NCI-H187 (cell line): ENCODE measurements at regions not wholly inside any gene's neighbourhood (a gene's known extent, or its start where the extent isn't known, plus 50 kb on each side); places are given as distances from the start of the nearest gene placed in this dataset.

ENCODE experiments used
- DNase-seq, 2 experiments: peaks; one replicate each; lab custom pipeline; 2025; lab: John Stamatoyannopoulos, UW

DNA sequence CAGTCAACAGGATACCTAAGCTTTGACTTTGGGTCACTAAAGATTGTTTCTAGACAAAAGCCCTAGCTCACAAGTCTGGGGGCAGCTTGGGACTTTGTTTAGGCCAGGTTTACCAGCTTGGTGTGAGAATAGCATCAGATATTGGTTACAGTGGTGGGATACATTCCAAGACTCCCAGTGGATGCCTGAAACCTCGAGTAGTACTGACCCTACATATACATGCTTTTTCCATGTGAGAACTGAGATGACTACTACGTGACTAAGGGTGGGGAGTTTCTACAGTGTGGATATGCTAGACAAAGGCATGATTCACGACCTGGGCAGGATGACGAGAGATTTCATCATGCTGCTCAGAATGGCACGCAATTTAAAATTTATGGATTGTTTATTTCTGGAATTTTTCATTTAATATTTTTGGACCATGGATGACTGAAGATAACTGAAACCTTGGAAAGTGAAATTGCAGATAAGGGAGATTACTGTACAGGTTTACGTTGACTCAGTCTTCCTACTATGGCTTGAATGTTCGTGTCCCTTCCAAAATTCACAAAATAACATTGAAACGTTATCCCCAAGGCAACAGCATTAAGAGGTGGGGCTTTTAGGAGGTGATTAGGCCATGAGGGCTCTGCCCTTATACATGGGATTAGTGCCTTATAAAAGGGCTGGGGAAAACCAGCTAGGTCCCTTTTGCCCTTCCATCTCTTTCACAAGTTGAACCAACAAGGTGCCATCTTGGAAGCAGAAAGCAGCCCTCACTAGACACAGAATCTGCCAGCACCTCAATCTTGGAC, 50.2 kb upstream of the CTAGE1 start:
- DNase-seq, result no peak

DNA sequence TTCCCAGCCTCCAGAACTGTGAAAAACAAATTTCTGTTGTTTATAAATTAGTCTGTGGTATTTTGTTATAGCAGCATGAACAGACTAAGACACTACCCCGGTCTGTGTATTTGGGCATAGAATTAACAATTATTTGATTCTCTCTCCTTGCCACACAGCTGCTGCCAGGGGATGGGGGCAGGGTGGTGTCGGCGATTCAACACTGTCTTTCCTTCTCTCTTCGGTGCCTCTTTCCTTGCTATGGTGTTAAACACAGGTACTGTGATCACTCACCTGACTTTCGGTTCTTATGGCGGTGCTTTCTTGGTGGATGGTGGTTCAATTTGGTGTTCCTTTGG, 50.8 kb upstream of the CTAGE1 start:
- DNase-seq, result no peak

DNA sequence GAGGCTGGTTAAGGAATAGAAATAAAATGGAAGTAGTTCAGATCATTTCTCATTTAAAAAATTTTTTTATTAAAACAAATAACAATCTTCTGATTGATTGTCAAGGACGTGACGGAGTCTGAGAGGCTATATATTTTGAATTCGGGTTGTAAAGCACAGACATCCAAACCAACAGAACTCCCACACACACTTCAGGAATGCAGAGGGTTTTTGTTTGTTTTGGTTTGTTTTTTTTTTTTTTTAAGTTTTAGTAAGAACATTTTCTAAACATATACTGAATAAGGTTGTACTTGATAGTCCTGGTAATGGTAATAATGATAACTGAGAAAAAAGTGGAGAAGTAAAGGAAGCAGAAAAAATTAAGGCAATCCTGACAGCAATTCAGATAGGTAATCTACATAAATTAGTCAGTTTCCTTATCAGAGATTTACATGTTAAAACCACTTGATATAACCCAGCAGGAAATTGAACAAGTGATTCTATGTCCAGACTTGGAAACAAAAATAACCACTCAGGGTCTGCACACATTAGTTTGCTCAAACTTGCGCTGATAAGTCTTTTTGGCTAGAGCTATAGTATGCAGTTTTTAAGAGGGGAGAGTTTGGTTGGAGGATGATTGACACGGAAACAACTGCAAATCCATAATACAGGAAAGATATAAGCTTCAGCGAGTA, 51.5 kb upstream of the CTAGE1 start:
- no peak for DNase-seq

DNA sequence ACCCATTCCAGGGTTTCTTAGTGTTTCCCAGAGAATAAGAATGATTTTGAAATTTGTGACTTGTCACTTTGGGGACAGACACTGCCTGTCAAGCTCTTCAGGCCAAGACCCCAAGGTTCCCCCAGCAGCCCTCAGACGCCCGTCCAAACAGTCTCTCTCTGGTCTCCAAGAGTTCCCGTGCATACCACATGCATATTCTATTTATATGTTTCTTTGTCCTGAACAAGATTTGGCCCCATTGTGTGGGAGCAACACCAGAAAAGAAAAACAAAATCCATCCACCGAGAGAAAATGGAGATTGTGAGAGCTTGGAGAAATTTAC, 52.2 kb upstream of the CTAGE1 start:
- DNase-seq, result no peak

DNA sequence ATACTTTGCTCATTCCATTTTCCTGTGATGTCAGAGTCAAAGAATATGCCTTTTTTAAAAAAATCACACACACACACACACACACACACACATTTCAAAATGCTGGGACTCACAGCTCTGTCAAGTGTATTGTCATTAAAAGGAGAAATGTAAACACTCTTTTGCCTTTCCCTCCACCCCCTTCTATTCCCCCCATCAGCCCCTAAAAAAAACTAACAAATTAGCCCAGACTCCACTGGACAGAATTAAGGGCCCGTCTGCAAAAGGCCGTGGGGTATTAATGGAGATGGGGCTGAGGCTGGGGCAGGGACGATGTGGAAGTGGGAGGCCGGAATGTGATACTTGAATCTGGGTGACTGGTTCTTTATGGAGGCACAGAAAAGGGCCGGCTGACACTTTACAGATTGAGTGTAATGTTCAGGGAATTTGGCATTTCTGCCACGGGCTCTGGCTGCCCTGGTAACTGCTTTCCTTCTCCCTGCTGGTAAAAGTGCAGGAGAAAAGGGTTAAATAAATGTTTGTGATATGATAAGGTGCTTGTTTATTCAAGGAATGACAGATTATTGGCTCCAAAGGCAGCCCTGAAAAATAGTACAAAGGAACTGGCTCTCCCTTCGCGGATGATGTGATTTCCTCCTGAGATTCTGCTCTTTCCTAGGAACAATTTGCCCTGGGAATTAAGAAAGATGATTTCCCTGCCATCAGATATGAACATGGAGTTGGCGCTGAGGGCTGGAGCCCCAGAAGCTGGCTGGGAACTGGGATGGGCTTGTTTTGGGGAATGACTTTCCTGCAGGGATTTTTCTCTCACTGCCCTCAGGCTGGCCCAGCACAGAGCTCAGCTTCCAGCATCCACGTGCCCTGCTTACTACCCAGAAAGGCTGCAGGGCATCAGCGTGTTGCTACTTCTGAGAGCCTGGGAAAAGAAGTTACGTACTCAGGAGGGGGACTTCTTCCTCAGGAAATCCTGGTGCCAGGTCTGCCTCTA, 52.8 kb upstream of the CTAGE1 start:
- no peak for DNase-seq

DNA sequence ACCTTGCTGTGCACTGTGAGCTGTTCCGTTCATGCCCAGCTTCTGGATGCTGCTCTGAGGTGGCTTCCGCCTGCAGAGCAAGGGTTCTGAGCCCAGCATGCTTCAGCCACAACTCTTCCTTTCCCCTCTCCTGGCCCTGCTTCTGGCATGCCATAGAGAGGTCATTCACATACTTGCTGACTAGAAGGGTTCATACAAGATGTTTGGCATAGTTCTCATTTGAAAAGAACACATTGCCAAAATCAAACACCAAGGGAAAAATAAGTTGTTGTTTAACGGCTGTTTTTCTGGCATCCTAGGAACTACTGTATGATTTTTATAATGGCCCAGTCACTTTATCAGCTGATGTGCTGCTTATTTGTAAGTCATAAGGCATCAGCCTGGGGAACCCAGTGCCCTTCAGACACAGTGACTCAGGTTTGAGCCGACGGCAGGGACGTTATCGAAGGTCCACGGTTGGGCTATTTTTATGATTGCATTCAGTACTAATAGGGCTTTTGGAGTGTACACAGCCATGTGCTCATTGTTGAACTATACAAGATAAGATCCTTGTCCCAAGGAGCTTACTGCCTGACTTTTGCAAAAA, 53.9 kb upstream of the CTAGE1 start:
- no peak for DNase-seq

DNA sequence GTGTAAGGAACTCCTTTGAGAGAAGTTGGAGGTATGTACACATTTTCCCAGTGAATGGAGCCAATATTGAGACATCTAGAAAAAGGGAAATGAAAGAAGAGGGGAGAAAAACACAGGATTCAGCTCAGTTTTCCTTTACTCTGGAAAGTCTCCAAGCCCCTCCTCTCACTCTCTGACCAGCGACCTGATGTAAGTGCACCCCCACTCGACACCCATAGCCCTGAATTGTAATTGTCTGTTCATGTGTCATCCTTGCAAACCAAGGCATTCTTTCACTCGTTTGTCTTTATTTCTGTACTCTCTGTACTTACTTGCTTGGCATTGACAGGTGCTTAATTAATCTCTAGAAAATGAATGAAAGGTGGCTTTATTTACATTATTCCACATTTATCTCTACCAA, 55.7 kb upstream of the CTAGE1 start:
- DNase-seq, result no peak

DNA sequence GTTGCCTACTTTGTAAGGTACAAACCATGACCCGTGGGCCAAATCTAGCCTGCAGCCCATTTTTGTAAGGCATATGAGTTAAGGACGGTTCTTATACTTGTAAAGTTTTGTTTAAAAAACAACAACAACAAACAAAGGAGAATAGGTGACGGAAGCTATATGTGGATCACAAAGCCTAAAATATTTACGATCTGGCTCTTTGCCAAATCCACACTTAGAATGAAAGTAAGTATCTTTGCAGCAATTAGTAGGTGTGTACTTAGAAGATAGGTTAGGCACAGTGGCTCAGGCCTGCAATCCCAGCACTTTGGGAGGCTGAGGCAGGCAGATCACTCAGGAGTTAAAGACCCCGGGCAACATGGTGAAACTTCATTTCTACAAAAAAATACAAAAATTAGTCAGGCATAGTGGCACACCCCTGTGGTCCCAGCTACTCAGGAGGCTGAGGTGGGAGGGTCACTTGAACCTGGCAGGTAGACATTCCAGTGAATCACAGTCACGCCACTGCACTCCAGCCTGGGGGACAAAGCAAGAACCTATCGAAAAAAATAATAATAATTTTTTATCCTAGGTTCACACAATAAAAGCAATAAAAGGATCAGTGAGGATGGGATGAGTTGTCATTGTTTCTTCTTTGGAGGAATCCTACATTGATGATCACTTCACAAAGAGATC, 57.8 kb upstream of the CTAGE1 start:
- no peak for DNase-seq

DNA sequence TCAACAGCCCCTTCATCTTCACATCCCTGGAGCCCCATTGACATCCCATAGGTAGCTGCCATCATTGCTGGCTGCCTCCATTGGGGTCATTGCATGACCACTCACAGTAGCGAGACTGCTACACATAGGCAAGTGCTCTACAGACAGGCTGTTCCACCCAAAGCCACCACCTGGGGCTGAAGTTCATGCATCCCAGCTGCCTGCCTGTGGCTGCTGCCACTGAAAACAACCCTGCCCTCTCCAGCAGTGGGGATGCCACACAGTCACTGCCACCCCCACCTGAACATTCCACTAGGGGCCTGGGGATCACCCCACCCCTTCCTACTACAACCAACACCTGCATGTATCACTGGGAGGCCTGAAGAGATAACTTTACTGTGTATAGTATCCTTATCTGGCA, 59.5 kb upstream of the CTAGE1 start:
- DNase-seq, result no peak

DNA sequence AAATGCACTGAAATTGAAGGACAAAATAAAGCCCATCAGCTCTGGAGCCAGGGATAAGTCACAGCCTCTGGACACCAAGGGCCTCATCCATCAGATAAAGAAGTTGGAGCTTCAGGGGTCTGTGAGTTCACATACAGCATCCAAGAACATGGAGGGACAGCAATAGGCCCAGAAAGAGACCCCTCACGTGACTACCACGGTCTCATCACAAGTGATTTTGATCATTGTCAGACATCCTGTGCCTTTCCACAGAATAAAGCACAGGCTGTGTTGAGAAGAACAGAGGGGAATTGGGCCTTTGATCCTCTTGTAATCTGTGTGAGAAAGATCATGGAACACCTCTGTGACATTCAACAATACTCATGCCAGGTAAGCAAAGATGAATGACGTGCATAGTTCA, 65.2 kb upstream of the CTAGE1 start:
- no peak for DNase-seq

DNA sequence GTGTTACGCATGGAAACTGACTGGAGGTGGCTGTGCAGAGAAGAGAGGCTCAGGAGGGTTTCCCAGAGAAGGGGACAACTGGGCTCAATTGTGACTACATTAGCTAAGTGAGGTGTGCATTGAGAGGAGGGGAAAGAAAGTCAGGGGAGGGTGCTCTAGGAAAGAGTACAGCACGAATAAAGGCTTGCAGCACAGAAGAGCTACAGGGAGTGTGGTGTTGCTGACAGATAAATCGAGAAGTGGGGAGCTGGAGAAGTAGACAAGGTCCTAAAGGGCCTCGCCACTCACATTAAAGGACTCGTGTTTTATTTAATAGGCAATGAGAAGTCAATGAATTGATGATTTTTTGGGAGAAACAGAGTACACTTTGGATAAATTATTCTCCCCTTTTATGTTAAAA, 65.7 kb upstream of the CTAGE1 start:
- DNase-seq, result no peak

DNA sequence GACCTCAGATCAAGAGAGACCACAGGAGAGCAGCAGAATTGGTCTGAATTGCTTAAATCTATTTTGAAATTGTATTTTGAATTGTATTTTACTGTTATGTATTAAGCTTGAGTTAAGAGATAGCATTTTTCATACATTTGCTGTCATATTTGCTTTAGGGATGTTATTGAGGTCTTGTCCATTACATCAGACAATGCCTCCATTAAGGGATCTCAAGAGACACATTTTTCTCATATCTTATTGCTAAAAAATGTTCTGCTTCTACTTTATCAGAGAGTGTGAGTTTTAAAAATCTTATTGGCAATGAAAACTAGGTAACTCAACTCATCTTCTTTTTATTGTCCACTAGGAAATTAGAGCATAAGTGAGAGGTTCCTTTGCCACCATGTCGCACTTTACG, 66.8 kb upstream of the CTAGE1 start:
- DNase-seq, result no peak

DNA sequence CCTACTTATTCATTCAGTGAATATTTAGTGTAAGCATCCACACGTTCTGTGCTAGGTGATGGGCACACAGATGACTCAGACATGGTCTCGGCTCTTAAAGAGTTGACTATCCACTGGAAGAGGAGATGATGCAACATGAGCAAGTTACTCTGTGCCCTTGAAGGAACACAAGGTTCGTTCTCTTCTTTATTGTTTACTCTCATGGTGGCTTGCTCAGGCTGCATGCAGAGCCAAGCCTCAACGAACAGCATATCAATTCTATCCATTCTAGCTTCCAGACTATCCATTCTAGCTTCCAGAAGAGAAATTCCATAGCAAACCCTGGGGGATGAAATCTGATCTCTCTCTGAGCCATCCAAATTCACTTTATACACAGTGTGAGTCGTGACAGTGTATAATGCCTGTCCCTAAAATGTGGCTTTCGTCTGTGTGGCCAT, 68.1 kb upstream of the CTAGE1 start:
- no peak for DNase-seq

DNA sequence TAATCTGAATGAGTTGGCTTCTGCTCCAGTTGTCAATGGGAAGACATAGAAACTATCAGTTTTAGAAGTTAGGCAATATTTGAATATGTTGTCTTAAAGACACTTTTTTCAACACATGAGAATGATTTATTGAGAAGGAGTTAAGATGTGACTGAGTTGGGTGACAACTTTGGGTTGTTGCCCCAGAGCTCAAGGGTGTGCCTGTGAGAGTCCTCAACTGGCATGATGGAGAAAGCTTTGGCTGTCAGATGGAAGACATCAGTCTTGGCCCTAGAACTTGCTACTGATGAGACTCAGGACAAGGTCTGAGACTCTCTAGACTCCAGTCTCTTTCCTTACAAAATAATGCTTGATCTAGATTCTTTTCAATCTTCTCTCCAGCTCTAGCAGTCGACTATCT, 69.0 kb upstream of the CTAGE1 start:
- DNase-seq, result no peak

DNA sequence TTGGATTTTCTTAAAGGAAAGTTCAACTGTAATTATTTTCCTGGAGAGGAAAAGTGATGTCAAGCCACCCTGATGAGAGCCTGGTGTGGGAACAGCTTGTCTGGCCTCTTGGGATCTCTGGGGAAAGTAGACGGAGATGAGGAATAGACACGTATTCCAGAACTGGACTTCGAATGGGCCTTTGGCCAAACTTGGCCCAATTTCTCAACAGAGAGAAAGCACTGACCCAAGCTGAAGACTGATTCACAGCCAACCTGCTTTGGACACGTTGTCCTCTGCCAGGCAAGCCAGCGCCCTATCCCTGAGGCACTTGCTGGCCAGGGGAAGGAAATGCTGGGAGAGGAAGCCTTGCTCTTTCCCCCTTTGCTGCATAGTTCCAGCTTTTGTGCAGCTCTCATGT, 70.8 kb upstream of the CTAGE1 start:
- no peak for DNase-seq

DNA sequence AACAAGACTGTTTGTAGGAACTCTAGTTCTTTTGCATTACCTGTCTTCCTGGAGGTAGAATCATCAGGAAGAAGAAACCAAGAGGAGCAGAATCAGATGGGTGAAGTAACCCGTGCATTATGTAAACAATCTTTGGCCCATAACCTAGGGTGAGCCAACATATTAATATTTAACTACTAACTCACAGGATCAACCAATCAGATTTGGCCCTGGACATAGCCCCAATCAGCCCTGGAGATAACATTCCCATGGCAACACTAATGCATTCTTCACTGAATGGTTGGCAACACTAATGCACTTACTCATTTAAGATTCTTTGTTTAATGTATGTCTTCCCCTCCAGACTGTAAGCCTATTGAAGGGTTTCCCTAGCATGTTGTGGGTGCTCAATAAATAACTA, 72.0 kb upstream of the CTAGE1 start:
- no peak for DNase-seq

DNA sequence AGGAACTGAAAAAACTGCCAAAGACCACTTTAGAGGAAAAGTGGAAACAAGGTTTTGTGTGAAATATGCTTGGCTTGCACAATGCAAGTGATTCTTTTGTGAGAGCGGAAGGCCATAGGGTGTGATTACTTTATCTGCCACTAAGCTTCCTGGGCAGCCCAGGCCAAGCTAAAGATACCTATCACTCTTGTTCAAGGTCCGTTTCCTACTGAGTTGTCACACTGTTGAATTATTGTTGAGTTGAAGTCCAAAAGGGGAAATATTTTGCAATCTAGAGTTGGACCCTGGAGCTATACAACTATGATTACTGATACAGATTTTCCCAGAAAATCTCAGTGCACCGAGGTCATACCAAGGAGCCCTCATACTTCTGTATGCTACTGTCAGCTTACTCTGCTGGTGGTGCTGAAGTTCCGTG, 72.7 kb upstream of the CTAGE1 start:
- DNase-seq, result no peak

DNA sequence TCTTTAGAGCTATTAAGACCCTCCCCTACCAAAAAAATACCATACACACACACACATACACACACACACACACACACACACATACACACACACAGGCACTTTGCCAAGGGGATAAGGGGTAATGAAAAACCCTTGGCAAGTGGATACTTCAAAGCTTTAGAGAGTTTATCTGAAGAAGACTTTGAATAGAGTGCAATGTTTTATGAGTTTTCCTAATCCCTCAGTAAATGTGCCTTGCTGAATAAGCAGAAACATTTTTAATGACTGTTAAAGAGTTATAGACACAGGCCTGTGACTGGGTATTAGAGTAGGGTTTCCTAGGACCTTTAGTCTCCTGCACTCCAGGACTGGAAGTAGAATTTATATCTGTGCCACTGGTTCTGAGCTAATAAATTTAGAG, 75.5 kb upstream of the CTAGE1 start:
- DNase-seq, result no peak

DNA sequence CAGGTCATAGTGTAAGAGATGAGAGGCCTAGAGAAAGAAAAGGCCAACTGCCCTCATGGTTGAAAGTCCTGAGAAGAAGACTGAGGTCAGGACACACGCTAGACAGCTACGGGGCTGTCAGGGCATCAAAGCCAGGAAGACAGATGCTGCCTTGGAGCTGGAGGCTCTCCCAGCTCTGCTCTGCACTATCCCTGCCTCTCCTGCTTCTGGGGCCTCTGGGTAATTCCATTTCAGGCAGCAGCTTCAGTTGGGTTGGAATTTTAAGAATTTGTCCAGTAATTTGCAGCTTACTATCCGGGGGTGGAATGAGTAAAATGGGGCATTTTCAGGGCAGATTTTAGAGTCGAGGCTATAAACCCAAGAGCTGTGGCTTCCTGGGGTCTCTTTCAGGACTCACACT, 76.2 kb upstream of the CTAGE1 start:
- no peak for DNase-seq

DNA sequence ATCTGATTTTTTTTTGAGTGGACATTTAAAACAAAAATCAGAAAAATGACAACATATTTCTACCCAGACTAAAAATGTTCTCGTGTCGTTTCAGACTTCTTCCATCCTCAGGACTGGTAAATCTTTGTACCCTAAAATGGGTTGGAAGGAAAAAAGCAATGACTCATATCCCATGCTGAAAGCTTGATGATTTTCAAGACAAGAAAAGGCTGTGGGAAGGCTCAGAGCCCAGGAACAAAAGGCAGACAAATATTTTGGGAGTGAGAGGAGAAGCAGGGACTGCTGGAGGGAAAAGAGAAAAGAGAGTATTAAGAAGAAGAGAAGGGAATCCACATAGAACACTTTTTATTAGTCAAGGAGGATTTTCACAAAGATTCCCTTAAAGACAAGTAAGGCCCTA, 77.1 kb upstream of the CTAGE1 start:
- no peak for DNase-seq

DNA sequence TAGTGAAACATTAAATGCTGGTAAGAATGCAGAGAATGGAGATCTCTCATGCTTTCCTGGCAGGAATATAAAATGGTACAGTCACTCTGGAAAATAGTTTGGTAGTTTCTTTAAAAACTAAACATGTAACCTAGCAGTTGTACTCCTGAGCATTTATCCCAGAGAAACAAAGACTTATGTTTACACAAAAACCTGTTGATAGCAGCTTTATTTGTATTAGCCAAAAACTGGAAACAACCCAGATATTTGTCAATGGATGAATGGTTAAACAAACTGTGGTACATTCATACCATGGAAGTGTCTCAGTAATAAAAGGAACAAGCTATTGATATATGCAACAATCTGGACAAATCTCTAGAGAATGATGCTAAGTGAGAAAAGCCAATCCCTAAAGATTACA, 81.7 kb upstream of the CTAGE1 start:
- no peak for DNase-seq

DNA sequence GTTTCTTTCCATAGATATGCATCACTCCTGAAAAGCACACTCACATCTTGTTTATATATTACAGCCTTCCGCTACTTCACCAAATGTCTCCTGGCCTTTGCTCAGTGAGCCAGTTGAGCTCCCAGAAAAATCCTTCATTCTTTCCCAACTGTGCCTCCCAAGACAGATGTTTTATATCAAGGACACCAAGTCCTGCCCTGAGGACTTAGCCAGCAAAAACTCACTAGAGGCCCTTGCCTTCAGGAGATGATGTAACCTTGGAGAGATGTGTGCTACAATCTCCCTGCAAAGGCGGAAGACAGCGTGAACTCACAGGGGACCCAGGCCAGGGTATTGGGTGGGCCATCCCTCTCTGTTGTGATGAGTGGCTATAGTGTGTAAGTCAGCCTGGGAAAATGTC, 86.1 kb upstream of the CTAGE1 start:
- no peak for DNase-seq
